Motor neuron (in vitro differentiated cells): ENCODE measurements at regions not wholly inside any gene's neighbourhood (a gene's known extent, or its start where the extent isn't known, plus 50 kb on each side); places are given as distances from the start of the nearest gene placed in this dataset.
A peak's percentile ranks its signal among the peaks of the same experiment; 100 is the strongest.
"Not testable (repeated sequence)": the region's sequence is repeated elsewhere in the genome, so short reads cannot be mapped to it uniquely, and the experiment has no call there.

ENCODE experiments used
- ATAC-seq, 8 experiments: fragments of 200-7000 bp; cut with Tn5 transposase; replicated peaks in 6 of 8; 2 replicates each; pipeline ENCODE4 v1.8.0; 2021; ENCODE audit warnings: mild to moderate bottlenecking in 8 of 8, moderate library complexity in 8 of 8
- H3K27ac ChIP-seq, 2 donors: fragments of 250-450 bp; sonication (Bioruptor Pico); 2 replicates each; pipeline ENCODE4 v1.9.0; 2021; ENCODE audit warnings: antibody characterized with exemption in 2 of 2, mild to moderate bottlenecking in 2 of 2, moderate library complexity in 1 of 2
- H3K4me1 ChIP-seq, 2 donors: fragments of 250-450 bp; sonication (Bioruptor Pico); replicated peaks in 1 of 2; 2 replicates each; pipeline ENCODE4 v1.6.1; 2021; ENCODE audit warnings: antibody characterized with exemption in 2 of 2, mild to moderate bottlenecking in 2 of 2, moderate library complexity in 1 of 2
- H3K4me3 ChIP-seq, 5 donors: fragments of 250-450 bp; sonication (Bioruptor Pico); 2 replicates each; pipeline ENCODE4 v1.9.0; 2021; ENCODE audit warnings: antibody characterized with exemption in 5 of 5, mild to moderate bottlenecking in 5 of 5, moderate library complexity in 4 of 5
- WGBS, 10 experiments: fragments of 450-650 bp; shearing (Covaris generic); methylation state at CpG; one replicate each; pipeline ENCODE4 v1.0.0; 2022; 5-methylcytosine and 5-hydroxymethylcytosine counted together
- in situ Hi-C, 9 experiments: fragments of 400-800 bp; cut with MboI; loops; one replicate each; pipeline ENCODE4 v1.15.0; 2021; ENCODE audit warnings: low sequenced_read_pairs in 9 of 9, low pct_unique_long_range_greater_than_20kb in 2 of 9; ENCODE audit not compliant: unreplicated experiment in 9 of 9

DNA sequence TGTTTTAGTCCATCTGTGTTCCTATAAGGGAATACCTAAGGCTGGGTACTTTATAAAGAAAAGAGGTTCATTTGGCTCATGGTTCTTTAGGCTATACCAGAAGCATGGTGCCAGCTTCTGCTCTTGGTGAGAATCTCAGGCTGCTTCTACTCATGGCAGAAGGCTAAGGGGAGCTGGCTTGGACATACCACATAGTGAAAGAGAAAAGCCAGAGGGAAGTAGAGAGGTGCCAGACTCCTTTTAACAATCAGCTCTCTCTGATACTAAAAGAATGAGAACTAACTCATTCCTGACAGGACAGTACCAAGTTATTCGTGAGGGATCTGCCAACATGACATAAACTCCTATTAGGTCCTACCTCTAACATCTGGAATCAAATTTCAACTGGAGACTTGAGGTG, 1250.2 kb upstream of the CNTN5 start:
- Histone ChIP-seq H3K4me1 (peaks cover 0 to 6% of the 10 kb centered on the region in 2 donors), H3K27ac (no peak overlapping the region), H3K4me3 (no peak overlapping the region)
- in situ Hi-C loops = no loop called here
- 0 to 100% (median 78%) methylated on average over 1 of the region's 1 CpG; no CpG with 5 or more reads in 3 of the 10 experiments for WGBS, 10 experiments
- ATAC-seq = no peak

GRCh38 chr11:97772705-97773104, 1248.0 kb upstream of the CNTN5 start:
- ATAC-seq = peak in 5 of 8 experiments; percentile 74 to 99 (median 99)
- Histone ChIP-seq H3K27ac (no peak overlapping the region), H3K4me1 (peaks cover 0 to 6% of the 10 kb centered on the region in 2 donors), H3K4me3 (no peak overlapping the region)
- in situ Hi-C loops = no loop called here
- WGBS, 10 experiments = 0 to 80% (median 47%) methylated on average over 1 to 5 of the region's 5 CpGs

- ATAC-seq, in situ Hi-C loops, H3K4me3 ChIP-seq, H3K4me1 ChIP-seq, H3K27ac ChIP-seq: not testable (repeated sequence)
- 14 to 100% (median 87%) methylated on average over 1 to 3 of the region's 4 CpGs; no CpG with 5 or more reads in 4 of the 10 experiments for WGBS, 10 experiments
These were observed 1236.4 kb upstream of the CNTN5 start for GRCh38 chr11:97784388-97784787.

- no peak overlapping the region for H3K4me3 ChIP-seq
These were observed 1233.8 kb upstream of the CNTN5 start for GRCh38 chr11:97786961-97787360.

GRCh38 chr11:97794876-97795275, 1225.9 kb upstream of the CNTN5 start:
- Histone ChIP-seq H3K4me1 (no peaks in the 10 kb centered on the region), H3K4me3 (no peak overlapping the region), H3K27ac (no peak overlapping the region)
- in situ Hi-C loops = no loop called here
- WGBS, 10 experiments = 4 to 100% (median 44%) methylated on average over 1 to 2 of the region's 2 CpGs; no CpG with 5 or more reads in 2 of the 10 experiments
- ATAC-seq = no peak

More at GRCh38 chr11:97786961-97787360, 1233.8 kb upstream of the CNTN5 start:
- in situ Hi-C loops = no loop called here
- no peak for ATAC-seq
- WGBS, 10 experiments = 19 to 100% (median 84%) methylated on average over 1 to 3 of the region's 3 CpGs
- H3K27ac ChIP-seq = no peak overlapping the region
- H3K4me1 ChIP-seq = peaks cover 0 to 8% of the 10 kb centered on the region in 2 donors

DNA sequence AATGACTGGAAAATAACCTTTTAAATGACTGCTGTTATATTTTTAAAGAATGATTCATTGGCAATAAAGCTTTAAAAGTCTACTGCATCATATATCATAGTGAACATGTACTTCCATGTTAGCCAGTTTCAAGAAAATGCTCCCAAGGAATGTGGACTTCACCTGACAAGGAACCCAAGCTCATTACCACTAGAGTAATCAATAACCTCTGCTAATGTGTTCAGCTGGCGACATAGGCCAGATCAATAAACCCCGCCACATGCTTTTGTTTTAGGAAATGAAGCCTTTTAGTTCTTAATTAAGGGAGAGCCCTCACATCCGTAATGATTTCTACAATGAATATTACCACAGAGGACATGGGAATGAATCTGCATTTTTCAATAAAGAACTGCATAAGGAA, 1219.9 kb upstream of the CNTN5 start:
- in situ Hi-C loops = no loop called here
- Histone ChIP-seq H3K27ac (no peak overlapping the region), H3K4me3 (no peak overlapping the region), H3K4me1 (peaks cover 0 to 11% of the 10 kb centered on the region in 2 donors)
- 0 to 86% (median 33%) methylated on average over 1 to 3 of the region's 3 CpGs; no CpG with 5 or more reads in 1 of the 10 experiments for WGBS, 10 experiments
- peak in 4 of 8 experiments; percentile 45 to 79 (median 60) for ATAC-seq

- in situ Hi-C loops = no loop called here
- H3K4me3 ChIP-seq = no peak overlapping the region
- no peak for ATAC-seq
- H3K4me1 ChIP-seq = no peaks in the 10 kb centered on the region
- H3K27ac ChIP-seq = no peak overlapping the region
- 0 to 100% (median 84%) methylated on average over 1 to 4 of the region's 4 CpGs for WGBS, 10 experiments
These were observed 1206.3 kb upstream of the CNTN5 start for GRCh38 chr11:97814325-97814959.

DNA sequence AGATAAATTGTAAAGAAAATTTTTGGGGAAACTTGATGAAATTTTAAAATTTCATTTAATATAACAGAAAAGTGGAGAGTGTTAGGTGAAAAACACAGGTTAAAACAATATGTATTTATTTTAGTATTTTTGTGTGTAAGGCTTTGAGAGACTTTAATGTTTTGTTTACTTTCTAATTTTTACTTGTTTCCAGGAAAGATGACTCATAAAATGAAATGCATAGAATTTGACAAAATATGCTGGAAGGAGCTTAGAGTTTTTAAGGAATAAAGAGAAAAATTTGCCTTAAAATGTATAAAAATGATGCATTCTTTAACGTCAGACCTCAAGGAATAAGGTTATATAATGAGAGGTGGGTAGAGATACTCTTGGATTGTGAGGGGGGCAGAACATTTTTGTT, 1205.1 kb upstream of the CNTN5 start:
- ATAC-seq = no peak
- Histone ChIP-seq H3K4me1 (no peaks in the 10 kb centered on the region), H3K27ac (no peak overlapping the region), H3K4me3 (no peak overlapping the region)
- 0 to 100% (median 88%) methylated on average over 1 of the region's 1 CpG; no CpG with 5 or more reads in 1 of the 10 experiments for WGBS, 10 experiments
- in situ Hi-C loops = no loop called here

GRCh38 chr11:97832451-97832850, 1188.3 kb upstream of the CNTN5 start:
- in situ Hi-C loops = no loop called here
- H3K4me1 ChIP-seq = no peaks in the 10 kb centered on the region

GRCh38 chr11:97833412-97833811, 1187.3 kb upstream of the CNTN5 start:
- no peak overlapping the region for H3K27ac ChIP-seq
- ATAC-seq = no peak
- no peak overlapping the region for H3K4me3 ChIP-seq
- WGBS, 10 experiments = 100% methylated on average over 2 of the region's 2 CpGs; no CpG with 5 or more reads in 9 of the 10 experiments
- no peaks in the 10 kb centered on the region for H3K4me1 ChIP-seq
- in situ Hi-C loops = no loop called here

More at GRCh38 chr11:97832451-97832850, 1188.3 kb upstream of the CNTN5 start:
- no peak overlapping the region for H3K27ac ChIP-seq
- 0 to 83% (median 42%) methylated on average over 1 to 4 of the region's 4 CpGs for WGBS, 10 experiments
- H3K4me3 ChIP-seq = no peak overlapping the region
- ATAC-seq = no peak

GRCh38 chr11:97844016-97844415, 1176.7 kb upstream of the CNTN5 start:
- in situ Hi-C loops = no loop called here
- no peak for ATAC-seq

GRCh38 chr11:97847730-97848129, 1173.0 kb upstream of the CNTN5 start:
- H3K4me1 ChIP-seq = no peaks in the 10 kb centered on the region
- no peak overlapping the region for H3K27ac ChIP-seq
- WGBS, 10 experiments = 0 to 100% (median 40%) methylated on average over 1 of the region's 1 CpG; no CpG with 5 or more reads in 5 of the 10 experiments
- no peak overlapping the region for H3K4me3 ChIP-seq
- no peak for ATAC-seq
- in situ Hi-C loops = no loop called here

More at GRCh38 chr11:97844016-97844415, 1176.7 kb upstream of the CNTN5 start:
- H3K4me3 ChIP-seq = no peak overlapping the region
- H3K27ac ChIP-seq = no peak overlapping the region
- no peaks in the 10 kb centered on the region for H3K4me1 ChIP-seq

DNA sequence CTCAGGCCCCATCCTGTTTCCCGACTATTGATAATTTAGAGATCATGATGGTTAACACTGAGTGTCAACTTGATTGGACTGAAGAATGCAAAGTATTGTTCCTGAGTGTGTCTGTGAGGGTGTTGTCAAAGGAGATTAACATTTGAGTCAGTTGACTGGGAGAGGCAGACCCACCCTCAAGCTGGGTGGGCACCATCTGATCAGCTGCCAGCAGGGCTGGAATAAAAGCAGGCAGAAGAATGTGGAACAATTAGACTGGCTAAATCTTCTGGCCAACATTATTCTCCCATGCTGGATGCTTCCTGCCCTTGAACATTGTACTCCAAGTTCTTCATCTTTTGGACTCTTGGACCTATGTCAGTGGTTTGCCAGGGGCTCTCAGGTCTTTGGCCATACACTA, 1170.0 kb upstream of the CNTN5 start:
- in situ Hi-C loops = no loop called here
- H3K4me1 ChIP-seq = no peaks in the 10 kb centered on the region
- WGBS, 10 experiments = 13 to 77% (median 40%) methylated on average over 1 of the region's 1 CpG; no CpG with 5 or more reads in 3 of the 10 experiments
- no peak overlapping the region for H3K27ac ChIP-seq
- no peak overlapping the region for H3K4me3 ChIP-seq
- ATAC-seq = no peak

DNA sequence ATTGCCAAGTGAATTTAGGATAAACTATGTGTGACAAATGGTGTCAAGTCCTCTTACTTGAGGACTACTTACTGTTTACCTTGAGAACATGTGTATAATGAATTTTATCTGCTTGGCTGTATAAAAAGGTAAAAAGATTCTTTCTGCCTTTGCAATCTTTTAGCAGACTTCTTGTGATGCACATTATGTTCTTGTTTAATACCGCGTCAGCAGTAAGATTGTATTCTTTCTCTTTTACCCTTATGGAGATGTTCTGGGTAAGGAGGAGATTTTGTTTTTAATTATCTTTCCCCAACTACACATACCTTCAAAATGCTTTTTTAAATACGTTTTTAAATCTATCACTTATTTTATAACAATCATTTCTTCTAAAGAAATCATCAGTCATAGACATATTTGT, 1166.4 kb upstream of the CNTN5 start:
- in situ Hi-C loops = no loop called here
- 1 to 100% (median 47%) methylated on average over 2 to 3 of the region's 3 CpGs; no CpG with 5 or more reads in 1 of the 10 experiments for WGBS, 10 experiments

More for the DNA sequence above, 1166.4 kb upstream of the CNTN5 start:
- no peak overlapping the region for H3K27ac ChIP-seq
- no peaks in the 10 kb centered on the region for H3K4me1 ChIP-seq
- ATAC-seq = no peak
- no peak overlapping the region for H3K4me3 ChIP-seq
